ENCODE measurements at regions not wholly inside any gene's neighbourhood (a gene's known extent, or its start where the extent isn't known, plus 50 kb on each side); places are given as distances from the start of the nearest gene placed in this dataset.

DNA sequence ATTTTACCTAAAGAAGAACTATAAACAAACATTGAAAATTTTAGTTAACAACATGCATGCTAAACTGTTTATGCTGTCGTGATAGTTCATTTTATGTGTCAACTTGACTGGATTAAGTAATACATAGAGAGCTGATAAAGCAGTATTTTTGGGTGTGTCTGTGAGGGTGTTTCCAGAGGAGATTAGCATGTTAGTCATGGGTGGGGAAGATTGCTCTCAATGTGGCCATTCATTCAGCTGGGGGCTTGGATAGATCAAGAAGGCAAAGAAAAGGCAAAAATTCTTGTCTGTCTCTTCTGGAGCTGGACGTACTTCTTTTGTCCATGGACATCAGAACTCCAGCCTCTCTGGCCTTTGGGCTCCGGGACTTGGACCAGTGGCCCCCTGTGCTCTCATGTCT is 172.9 kb upstream of the SEMA3E start (continued):
- TF ChIP-seq, protein P1, sequence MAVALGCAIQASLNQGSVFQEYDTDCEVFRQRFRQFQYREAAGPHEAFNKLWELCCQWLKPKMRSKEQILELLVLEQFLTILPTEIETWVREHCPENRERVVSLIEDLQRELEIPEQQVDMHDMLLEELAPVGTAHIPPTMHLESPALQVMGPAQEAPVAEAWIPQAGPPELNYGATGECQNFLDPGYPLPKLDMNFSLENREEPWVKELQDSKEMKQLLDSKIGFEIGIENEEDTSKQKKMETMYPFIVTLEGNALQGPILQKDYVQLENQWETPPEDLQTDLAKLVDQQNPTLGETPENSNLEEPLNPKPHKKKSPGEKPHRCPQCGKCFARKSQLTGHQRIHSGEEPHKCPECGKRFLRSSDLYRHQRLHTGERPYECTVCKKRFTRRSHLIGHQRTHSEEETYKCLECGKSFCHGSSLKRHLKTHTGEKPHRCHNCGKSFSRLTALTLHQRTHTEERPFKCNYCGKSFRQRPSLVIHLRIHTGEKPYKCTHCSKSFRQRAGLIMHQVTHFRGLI (tag by site-specific recombination; IDR thresholded peaks at IDR 0.05): no peak
- TF ChIP-seq YY1 (tag by site-specific recombination; IDR thresholded peaks at IDR 0.05): no peak

DNA sequence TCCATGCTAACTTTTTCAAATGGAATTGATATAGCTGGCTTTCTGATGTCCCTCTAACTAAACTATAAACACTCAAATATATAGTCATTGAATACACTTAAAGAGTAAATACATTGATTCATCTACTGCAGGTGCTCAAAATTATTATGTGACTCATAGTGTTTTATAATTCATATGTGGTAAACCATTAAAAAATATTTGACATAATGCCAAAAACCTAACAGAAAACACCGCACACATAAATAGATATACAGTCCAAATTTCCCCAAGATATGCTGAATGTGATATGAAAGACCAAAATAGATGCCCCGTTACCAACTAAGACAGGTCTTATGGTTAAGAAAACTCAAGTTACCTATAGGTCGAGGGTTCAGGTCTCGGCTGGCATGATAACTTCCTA is 171.7 kb upstream of the SEMA3E start:
- CTCF ChIA-PET: no interaction called here

DNA sequence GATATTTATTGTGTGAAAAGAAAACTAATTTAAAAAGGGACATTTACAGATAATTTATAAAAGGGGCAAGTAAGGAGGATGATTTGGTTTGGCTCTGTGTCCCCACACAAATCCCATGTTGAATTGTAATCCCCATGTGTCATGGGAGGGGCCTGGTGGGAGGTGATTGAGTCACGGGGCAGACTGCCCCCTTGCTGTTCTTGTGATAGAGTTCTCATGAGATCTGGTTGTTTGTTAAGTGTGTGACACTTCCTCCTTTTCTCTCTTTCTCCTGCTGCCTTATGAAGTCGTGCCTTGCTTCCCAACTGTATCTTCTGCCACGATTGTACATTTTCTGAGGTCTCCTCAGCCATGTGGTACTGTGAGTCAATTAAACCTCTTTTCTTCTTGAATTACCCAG is 171.0 kb upstream of the SEMA3E start:
- no peaks in the 10 kb centered on the region for H3K9me3 ChIP-seq (ENCODE audit: control insufficient read depth, insufficient read depth, low read depth, low read length)
- H3K36me3 ChIP-seq (ENCODE audit: control insufficient read depth in 2 of 2, insufficient read depth in 1 of 2, low read length in 2 of 2): no peaks in the 10 kb centered on the region
- ChIA-PET CTCF (no interaction called here), POLR2A (no interaction called here)
- no peak overlapping the region for H3K4me3 ChIP-seq (ENCODE audit: low read depth, low read length)
- no peak overlapping the region for H3K27ac ChIP-seq (ENCODE audit: extremely low read depth, low read depth, low read length)
- H3K4me1 ChIP-seq (ENCODE audit: control insufficient read depth, insufficient read depth, low read length): no peaks in the 10 kb centered on the region
- no peak for TF ChIP-seq ZNF571 (tag by site-specific recombination; IDR thresholded peaks at IDR 0.05)
- TF ChIP-seq, protein P2, sequence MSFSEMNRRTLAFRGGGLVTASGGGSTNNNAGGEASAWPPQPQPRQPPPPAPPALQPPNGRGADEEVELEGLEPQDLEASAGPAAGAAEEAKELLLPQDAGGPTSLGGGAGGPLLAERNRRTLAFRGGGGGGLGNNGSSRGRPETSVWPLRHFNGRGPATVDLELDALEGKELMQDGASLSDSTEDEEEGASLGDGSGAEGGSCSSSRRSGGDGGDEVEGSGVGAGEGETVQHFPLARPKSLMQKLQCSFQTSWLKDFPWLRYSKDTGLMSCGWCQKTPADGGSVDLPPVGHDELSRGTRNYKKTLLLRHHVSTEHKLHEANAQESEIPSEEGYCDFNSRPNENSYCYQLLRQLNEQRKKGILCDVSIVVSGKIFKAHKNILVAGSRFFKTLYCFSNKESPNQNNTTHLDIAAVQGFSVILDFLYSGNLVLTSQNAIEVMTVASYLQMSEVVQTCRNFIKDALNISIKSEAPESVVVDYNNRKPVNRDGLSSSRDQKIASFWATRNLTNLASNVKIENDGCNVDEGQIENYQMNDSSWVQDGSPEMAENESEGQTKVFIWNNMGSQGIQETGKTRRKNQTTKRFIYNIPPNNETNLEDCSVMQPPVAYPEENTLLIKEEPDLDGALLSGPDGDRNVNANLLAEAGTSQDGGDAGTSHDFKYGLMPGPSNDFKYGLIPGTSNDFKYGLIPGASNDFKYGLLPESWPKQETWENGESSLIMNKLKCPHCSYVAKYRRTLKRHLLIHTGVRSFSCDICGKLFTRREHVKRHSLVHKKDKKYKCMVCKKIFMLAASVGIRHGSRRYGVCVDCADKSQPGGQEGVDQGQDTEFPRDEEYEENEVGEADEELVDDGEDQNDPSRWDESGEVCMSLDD (tag by site-specific recombination; IDR thresholded peaks at IDR 0.05): no peak
- no peak for TF ChIP-seq ZNF391 (tag by site-specific recombination; IDR thresholded peaks at IDR 0.05; ENCODE audit: borderline replicate concordance, low read depth)
- no peak for TF ChIP-seq ZFP3 (tag by site-specific recombination; IDR thresholded peaks at IDR 0.05; ENCODE audit: low read depth)

More for the DNA sequence above, 171.7 kb upstream of the SEMA3E start:
- Histone ChIP-seq H3K9me3 (ENCODE audit: control insufficient read depth, insufficient read depth, low read depth, low read length) (no peaks in the 10 kb centered on the region), H3K36me3 (ENCODE audit: control insufficient read depth in 2 of 2, insufficient read depth in 1 of 2, low read length in 2 of 2) (no peaks in the 10 kb centered on the region), H3K4me1 (ENCODE audit: control insufficient read depth, insufficient read depth, low read length) (no peaks in the 10 kb centered on the region), H3K4me3 (ENCODE audit: low read depth, low read length) (no peak overlapping the region), H3K27ac (ENCODE audit: extremely low read depth, low read depth, low read length) (no peak overlapping the region)
- TF ChIP-seq ZFP41 (tag by site-specific recombination; IDR thresholded peaks at IDR 0.05; ENCODE audit: borderline replicate concordance) (no peak), ZNF157 (tag by site-specific recombination; IDR thresholded peaks at IDR 0.05) (no peak), GLIS1 (tag by site-specific recombination; IDR thresholded peaks at IDR 0.05) (no peak), KLF9 (tag by site-specific recombination; IDR thresholded peaks at IDR 0.05; ENCODE audit: low read depth) (no peak), ZNF274 (IDR thresholded peaks at IDR 0.05; ENCODE audit: low read length) (no peak), ZNF274 (tag by site-specific recombination; IDR thresholded peaks at IDR 0.05; ENCODE audit: borderline replicate concordance) (no peak), ZNF777 (tag by site-specific recombination; IDR thresholded peaks at IDR 0.05; ENCODE audit: borderline replicate concordance) (no peak), ZNF596 (tag by site-specific recombination; IDR thresholded peaks at IDR 0.05) (no peak), ZNF311 (tag by site-specific recombination; IDR thresholded peaks at IDR 0.05; ENCODE audit: borderline replicate concordance) (no peak), ZNF48 (tag by site-specific recombination; IDR thresholded peaks at IDR 0.05) (no peak), ZNF658 (tag by site-specific recombination; IDR thresholded peaks at IDR 0.05) (no peak), ZNF670 (tag by site-specific recombination; IDR thresholded peaks at IDR 0.05; ENCODE audit: low read depth) (no peak)
- TF ChIP-seq, protein P3, sequence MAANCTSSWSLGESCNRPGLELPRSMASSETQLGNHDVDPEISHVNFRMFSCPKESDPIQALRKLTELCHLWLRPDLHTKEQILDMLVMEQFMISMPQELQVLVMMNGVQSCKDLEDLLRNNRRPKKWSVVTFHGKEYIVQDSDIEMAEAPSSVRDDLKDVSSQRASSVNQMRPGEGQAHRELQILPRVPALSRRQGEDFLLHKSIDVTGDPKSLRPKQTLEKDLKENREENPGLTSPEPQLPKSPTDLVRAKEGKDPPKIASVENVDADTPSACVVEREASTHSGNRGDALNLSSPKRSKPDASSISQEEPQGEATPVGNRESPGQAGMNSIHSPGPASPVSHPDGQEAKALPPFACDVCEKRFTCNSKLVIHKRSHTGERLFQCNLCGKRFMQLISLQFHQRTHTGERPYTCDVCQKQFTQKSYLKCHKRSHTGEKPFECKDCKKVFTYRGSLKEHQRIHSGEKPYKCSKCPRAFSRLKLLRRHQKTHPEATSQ (tag by site-specific recombination; IDR thresholded peaks at IDR 0.05): no peak
- TF ChIP-seq, protein P4, sequence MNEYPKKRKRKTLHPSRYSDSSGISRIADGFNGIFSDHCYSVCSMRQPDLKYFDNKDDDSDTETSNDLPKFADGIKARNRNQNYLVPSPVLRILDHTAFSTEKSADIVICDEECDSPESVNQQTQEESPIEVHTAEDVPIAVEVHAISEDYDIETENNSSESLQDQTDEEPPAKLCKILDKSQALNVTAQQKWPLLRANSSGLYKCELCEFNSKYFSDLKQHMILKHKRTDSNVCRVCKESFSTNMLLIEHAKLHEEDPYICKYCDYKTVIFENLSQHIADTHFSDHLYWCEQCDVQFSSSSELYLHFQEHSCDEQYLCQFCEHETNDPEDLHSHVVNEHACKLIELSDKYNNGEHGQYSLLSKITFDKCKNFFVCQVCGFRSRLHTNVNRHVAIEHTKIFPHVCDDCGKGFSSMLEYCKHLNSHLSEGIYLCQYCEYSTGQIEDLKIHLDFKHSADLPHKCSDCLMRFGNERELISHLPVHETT (tag by site-specific recombination; IDR thresholded peaks at IDR 0.05): no peak
- POLR2A ChIA-PET: no interaction called here

All from HEK293 (cell line).